Stimulated activated CD8-positive, alpha-beta memory T cell treated with anti-CD3 and anti-CD28 coated beads, Interleukin-15, amount 100 ng/mL, for 1 hour (primary cell): ENCODE measurements at regions not wholly inside any gene's neighbourhood (a gene's known extent, or its start where the extent isn't known, plus 50 kb on each side); places are given as distances from the start of the nearest gene placed in this dataset.
"Not testable (repeated sequence)": the region's sequence is repeated elsewhere in the genome, so short reads cannot be mapped to it uniquely, and the experiment has no call there.

Source experiments
- DNase-seq: peaks from one replicate; pipeline ENCODE4 v3.0.0-alpha.2; 2020; ENCODE audit warnings: low read depth

GRCh38 chr3:139095803-139096466, 51.2 kb upstream of the PRR23C start:
- DNase-seq = no peak

- no peak for DNase-seq
These were observed 52.0 kb upstream of the PRR23C start for GRCh38 chr3:139096670-139097069.

- no peak for DNase-seq
These were observed 53.7 kb upstream of the PRR23C start for GRCh38 chr3:139098391-139098790.

GRCh38 chr3:139099968-139100817, 55.5 kb upstream of the PRR23C start:
- no peak for DNase-seq

- no peak for DNase-seq
These were observed 56.1 kb upstream of the PRR23C start for GRCh38 chr3:139100821-139101220.

GRCh38 chr3:139101396-139101795, 56.7 kb upstream of the PRR23C start:
- DNase-seq = no peak

GRCh38 chr3:139103484-139103883, 58.8 kb upstream of the PRR23C start:
- no peak for DNase-seq

- no peak for DNase-seq
These were observed 59.4 kb upstream of the PRR23C start for GRCh38 chr3:139104062-139104461.

- no peak for DNase-seq
These were observed 60.5 kb upstream of the PRR23C start for GRCh38 chr3:139105154-139105702.

- no peak for DNase-seq
These were observed 61.6 kb upstream of the PRR23C start for GRCh38 chr3:139106013-139106932.

- no peak for DNase-seq
These were observed 62.9 kb upstream of the PRR23C start for GRCh38 chr3:139107424-139108252.

GRCh38 chr3:139108253-139108969, 63.7 kb upstream of the PRR23C start:
- DNase-seq = no peak

GRCh38 chr3:139109271-139109670, 64.6 kb upstream of the PRR23C start:
- no peak for DNase-seq

- DNase-seq = no peak
These were observed 65.6 kb upstream of the PRR23C start for GRCh38 chr3:139110072-139110830.

GRCh38 chr3:139110929-139111328, 66.2 kb upstream of the PRR23C start:
- not testable (repeated sequence) for DNase-seq

GRCh38 chr3:139111392-139112229, 66.9 kb upstream of the PRR23C start:
- DNase-seq = peak; percentile 25

GRCh38 chr3:139112230-139112558, 67.5 kb upstream of the PRR23C start:
- DNase-seq = no peak

GRCh38 chr3:139113231-139113992, 68.7 kb upstream of the PRR23C start:
- DNase-seq = no peak
